AG10803 (cell line): ENCODE measurements at regions not wholly inside any gene's neighbourhood (a gene's known extent, or its start where the extent isn't known, plus 50 kb on each side); places are given as distances from the start of the nearest gene placed in this dataset.
"Not testable (repeated sequence)": the region's sequence is repeated elsewhere in the genome, so short reads cannot be mapped to it uniquely, and the experiment has no call there.

Experiments
- DNase-seq: peaks from one replicate; pipeline ENCODE4 v3.0.0; 2010; ENCODE audit warnings: low read depth
- H3K4me3 ChIP-seq: 2 replicates; pipeline ENCODE4 v1.5.1; 2011; ENCODE audit warnings: mild to moderate bottlenecking, low read length, control low read depth
- CTCF ChIP-seq: conservative IDR thresholded peaks from 2 replicates; pipeline ENCODE4 v1.5.1; 2011; ENCODE audit warnings: mild to moderate bottlenecking, low read length, control low read depth, inconsistent platforms

- no peak for TF ChIP-seq CTCF
- no peak overlapping the region for H3K4me3 ChIP-seq
- DNase-seq, result no peak
Measured at GRCh38 chr11:87736928-87737327, 438.3 kb downstream of the RAB38 start.

GRCh38 chr11:87726506-87726905 lies 448.7 kb downstream of the RAB38 start:
- no peak for DNase-seq
- TF ChIP-seq CTCF, result no peak

GRCh38 chr11:87724358-87724757 lies 450.9 kb downstream of the RAB38 start:
- no peak for DNase-seq
- no peak overlapping the region for H3K4me3 ChIP-seq
- no peak for TF ChIP-seq CTCF

More at GRCh38 chr11:87726506-87726905, 448.7 kb downstream of the RAB38 start:
- no peak overlapping the region for H3K4me3 ChIP-seq

GRCh38 chr11:87722756-87723565 lies 452.3 kb downstream of the RAB38 start:
- peak; percentile 73 for TF ChIP-seq CTCF
- DNase-seq, result peak; percentile 27
- H3K4me3 ChIP-seq, result no peak overlapping the region

- peak; percentile 4 for DNase-seq
- no peak overlapping the region for H3K4me3 ChIP-seq
- no peak for TF ChIP-seq CTCF
Measured at GRCh38 chr11:87719326-87720073, 455.7 kb downstream of the RAB38 start.

- DNase-seq, result no peak
- no peak overlapping the region for H3K4me3 ChIP-seq
- no peak for TF ChIP-seq CTCF
Measured at GRCh38 chr11:87712802-87713202, 462.4 kb downstream of the RAB38 start.

- no peak for TF ChIP-seq CTCF
- no peak overlapping the region for H3K4me3 ChIP-seq
- DNase-seq, result no peak
Measured at GRCh38 chr11:87712391-87712790, 462.9 kb downstream of the RAB38 start.

GRCh38 chr11:87703589-87703988 lies 471.7 kb downstream of the RAB38 start:
- not testable (repeated sequence) for DNase-seq, H3K4me3 ChIP-seq
